Heart right ventricle (tissue), 16 donors: ENCODE measurements at regions not wholly inside any gene's neighbourhood (a gene's known extent, or its start where the extent isn't known, plus 50 kb on each side); places are given as distances from the start of the nearest gene placed in this dataset.

Source experiments
- ATAC-seq, 8 donors: fragments of 200-7000 bp; cut with Tn5 transposase; one replicate each; pipeline ENCODE4 v1.9.1; 2020; ENCODE audit warnings: mild to moderate bottlenecking in 8 of 8, moderate library complexity in 8 of 8, moderate number of reproducible peaks in 1 of 8
- DNase-seq, 2 donors: peaks; one replicate each; pipeline ENCODE4 v3.0.0-alpha.2; 2020
- H3K27ac ChIP-seq, 10 donors: fragments of 200-600 bp; sonication (generic) in 2 of 10; one replicate each; pipeline versions ENCODE4 v1.5.0 to v1.8.0; 2020 to 2022; ENCODE audit warnings: mild to moderate bottlenecking in 3 of 10
- H3K27me3 ChIP-seq, 7 donors: fragments of 200-600 bp; one replicate each; pipeline ENCODE4 v1.8.0; 2021 to 2022; ENCODE audit warnings: mild to moderate bottlenecking in 2 of 7
- H3K36me3 ChIP-seq, 9 donors: fragments of 200-600 bp; sonication (generic) in 1 of 9; one replicate each; pipeline versions ENCODE4 v1.5.0 to v1.8.0; 2020 to 2022; ENCODE audit warnings: mild to moderate bottlenecking in 2 of 9
- H3K4me1 ChIP-seq, 9 donors: fragments of 200-600 bp; sonication (generic) in 1 of 9; one replicate each; pipeline versions ENCODE4 v1.5.0 to v1.8.0; 2020 to 2022; ENCODE audit warnings: mild to moderate bottlenecking in 4 of 9
- H3K4me3 ChIP-seq, 10 donors: fragments of 200-600 bp; sonication (generic) in 2 of 10; one replicate each; pipeline versions ENCODE4 v1.5.0 to v1.8.0; 2020 to 2022; ENCODE audit warnings: mild to moderate bottlenecking in 7 of 10, moderate library complexity in 2 of 10
- H3K9me3 ChIP-seq, 11 donors: fragments of 200-600 bp in 10 of 11; sonication (generic) in 2 of 11; one replicate each; pipeline versions ENCODE4 v1.5.0 to v1.8.0; 2013 to 2022; ENCODE audit warnings: mild to moderate bottlenecking in 2 of 11, control low read depth in 1 of 11, moderate library complexity in 1 of 11
- CTCF ChIP-seq, 9 donors: fragments of 200-600 bp; sonication (generic) in 2 of 9; IDR thresholded peaks; one replicate each; pipeline versions ENCODE4 v1.5.0 to v1.8.0; 2021 to 2022; ENCODE audit warnings: antibody characterized with exemption in 9 of 9, mild to moderate bottlenecking in 5 of 9, moderate library complexity in 1 of 9
- WGBS, 2 donors: extraction: QIAGEN DNeasy Blood & Tissue Kit; methylation state at CpG; one replicate each; pipeline ENCODE4 v1.1.7; 2013; ENCODE audit warnings: inconsistent platforms in 1 of 2; 5-methylcytosine and 5-hydroxymethylcytosine counted together
- intact Hi-C, 10 donors: fragments of 100-400 bp; cut with DNase I; formaldehyde crosslinking; loops; one replicate each; pipeline versions ENCODE4 v1.11.1 to v1.14.2; 2022
- donor health status: Arrhythmogenic right ventricular cardiomyopathy.
- donor health status: ischemic (EF 13 %, LVEDD 7.1; RV severe dilation, severe dysfunction).
- donor health status: healthy with polysubstance abuse.
- donor health status: DM: no; HTN: yes; CAD: no.
- donor health status: DM: no; HTN: no; CAD: no.
- donor health status: ischemic (EF 25% LVEDD 6.9; RV normal size, moderate dysfunction).
- donor health status: ischemic (EF 25% LVEDD 5.7; RV mildly dilated, moderate dysfunction).
- donor health status: healthy.
- donor health status: DM: yes; HTN: yes; CAD: no.
- donor health status: Ischemic cardiomyopathy.
- donor health status: ischemic (EF 35%, LVEDD 5.7; RV mildly dilated, moderate dysfunction).
- donor health status: nonischemic (EF 11% LVEDD 7.7; RV severe dilation, severe dysfunction).
- donor health status: DM: yes; HTN: yes; CAD: no.
- donor health status: PGD.
- donor health status: ischemic (EF 29% LVEDD 5.4; RV normal size, mild dysfunction).
- donor health status: nonischemic (EF 23%, LVEDD 6.1; RV moderate dilation, normal function).

- no peak for DNase-seq
- no peaks in the 10 kb centered on the region for H3K27me3 ChIP-seq
- H3K4me3 ChIP-seq, result no peak overlapping the region
- H3K36me3 ChIP-seq, result no peaks in the 10 kb centered on the region
- TF ChIP-seq CTCF (IDR thresholded peaks at IDR 0.05), result no peak
- no peaks in the 10 kb centered on the region for H3K9me3 ChIP-seq
- intact Hi-C loops, result no loop called here
- ATAC-seq, result peak in 1 of 8 donors; percentile 46
- peaks cover 0 to 6% (median 0%) of the 10 kb centered on the region in 9 donors for H3K4me1 ChIP-seq
- WGBS, 2 donors, result 32 to 37% methylated on average over 3 of the region's 3 CpGs
- no peak overlapping the region for H3K27ac ChIP-seq
Measured at GRCh38 chr14:82915381-82915780, 1381.7 kb upstream of the SEL1L start.

- DNase-seq, result no peak
- WGBS, 2 donors, result 83 to 89% methylated on average over 1 of the region's 1 CpG
- intact Hi-C loops, result no loop called here
Measured at GRCh38 chr14:82935691-82936090, 1402.0 kb upstream of the SEL1L start.

GRCh38 chr14:82951171-82951570 lies 1417.5 kb upstream of the SEL1L start:
- no peaks in the 10 kb centered on the region for H3K4me1 ChIP-seq
- TF ChIP-seq CTCF (IDR thresholded peaks at IDR 0.05), result no peak
- intact Hi-C loops, result no loop called here

More at GRCh38 chr14:82935691-82936090, 1402.0 kb upstream of the SEL1L start:
- no peaks in the 10 kb centered on the region for H3K36me3 ChIP-seq
- no peaks in the 10 kb centered on the region for H3K9me3 ChIP-seq
- H3K4me3 ChIP-seq, result no peak overlapping the region
- no peaks in the 10 kb centered on the region for H3K4me1 ChIP-seq
- H3K27ac ChIP-seq, result no peak overlapping the region
- no peaks in the 10 kb centered on the region for H3K27me3 ChIP-seq
- TF ChIP-seq CTCF (IDR thresholded peaks at IDR 0.05), result no peak
- no peak for ATAC-seq

GRCh38 chr14:82963756-82964155 lies 1430.1 kb upstream of the SEL1L start:
- no peaks in the 10 kb centered on the region for H3K4me1 ChIP-seq
- no peaks in the 10 kb centered on the region for H3K36me3 ChIP-seq
- intact Hi-C loops, result no loop called here
- no peak for TF ChIP-seq CTCF (IDR thresholded peaks at IDR 0.05)
- no peaks in the 10 kb centered on the region for H3K27me3 ChIP-seq
- peaks cover 0 to 4% (median 0%) of the 10 kb centered on the region in 11 donors for H3K9me3 ChIP-seq
- ATAC-seq (no peak), DNase-seq (no peak)
- no peak overlapping the region for H3K4me3 ChIP-seq
- no peak overlapping the region for H3K27ac ChIP-seq
- 88 to 93% methylated on average over 2 of the region's 2 CpGs for WGBS, 2 donors

More at GRCh38 chr14:82951171-82951570, 1417.5 kb upstream of the SEL1L start:
- Histone ChIP-seq H3K9me3 (no peaks in the 10 kb centered on the region), H3K36me3 (no peaks in the 10 kb centered on the region), H3K27ac (no peak overlapping the region), H3K4me3 (no peak overlapping the region), H3K27me3 (no peaks in the 10 kb centered on the region)
- DNase-seq (no peak), ATAC-seq (no peak)
